CD4-positive, alpha-beta T cell treated with Interleukin-4 for 4 hours (primary cell): ENCODE measurements at regions not wholly inside any gene's neighbourhood (a gene's known extent, or its start where the extent isn't known, plus 50 kb on each side); places are given as distances from the start of the nearest gene placed in this dataset.

ENCODE experiments used
- DNase-seq: peaks from one replicate; pipeline ENCODE4 v3.0.0-alpha.2; 2020

GRCh38 chr3:17974206-17974841 is 231.9 kb upstream of the TBC1D5 start:
- no peak for DNase-seq

- DNase-seq: no peak
Measured at GRCh38 chr3:17972959-17973906, 230.8 kb upstream of the TBC1D5 start.

- no peak for DNase-seq
Measured at GRCh38 chr3:17972476-17972875, 230.0 kb upstream of the TBC1D5 start.

GRCh38 chr3:17972030-17972429 is 229.6 kb upstream of the TBC1D5 start:
- no peak for DNase-seq

GRCh38 chr3:17969985-17970568 is 227.6 kb upstream of the TBC1D5 start:
- DNase-seq: no peak

- no peak for DNase-seq
Measured at GRCh38 chr3:17969244-17969643, 226.8 kb upstream of the TBC1D5 start.

GRCh38 chr3:17967953-17968607 is 225.6 kb upstream of the TBC1D5 start:
- no peak for DNase-seq

GRCh38 chr3:17967111-17967510 is 224.7 kb upstream of the TBC1D5 start:
- DNase-seq: no peak

- DNase-seq: no peak
Measured at GRCh38 chr3:17965331-17965730, 222.9 kb upstream of the TBC1D5 start.

GRCh38 chr3:17964108-17964507 is 221.7 kb upstream of the TBC1D5 start:
- no peak for DNase-seq

GRCh38 chr3:17955411-17955810 is 213.0 kb upstream of the TBC1D5 start:
- no peak for DNase-seq

- no peak for DNase-seq
Measured at GRCh38 chr3:17954801-17955200, 212.4 kb upstream of the TBC1D5 start.

GRCh38 chr3:17951241-17951640 is 208.8 kb upstream of the TBC1D5 start:
- no peak for DNase-seq

- DNase-seq: no peak
Measured at GRCh38 chr3:17949101-17949500, 206.7 kb upstream of the TBC1D5 start.

- DNase-seq: no peak
Measured at GRCh38 chr3:17947833-17948232, 205.4 kb upstream of the TBC1D5 start.

- no peak for DNase-seq
Measured at GRCh38 chr3:17946619-17947018, 204.2 kb upstream of the TBC1D5 start.

- DNase-seq: no peak
Measured at GRCh38 chr3:17945799-17946399, 203.5 kb upstream of the TBC1D5 start.

- no peak for DNase-seq
Measured at GRCh38 chr3:17945018-17945798, 202.8 kb upstream of the TBC1D5 start.

GRCh38 chr3:17942856-17943255 is 200.4 kb upstream of the TBC1D5 start:
- DNase-seq: no peak

- DNase-seq: no peak
Measured at GRCh38 chr3:17941766-17942165, 199.3 kb upstream of the TBC1D5 start.

GRCh38 chr3:17941152-17941551 is 198.7 kb upstream of the TBC1D5 start:
- DNase-seq: no peak

- DNase-seq: no peak
Measured at GRCh38 chr3:17939157-17939556, 196.7 kb upstream of the TBC1D5 start.
